Spinal cord (tissue), 9 donors: ENCODE measurements at regions not wholly inside any gene's neighbourhood (a gene's known extent, or its start where the extent isn't known, plus 50 kb on each side); places are given as distances from the start of the nearest gene placed in this dataset.

Experiments used
- DNase-seq, 6 donors: peaks; one replicate each; pipeline versions ENCODE4 v3.0.0 to v3.0.0-alpha.2; 2013 to 2015; ENCODE audit warnings: low spot score in 6 of 6, low read depth in 4 of 6
- H3K27ac ChIP-seq: one replicate; pipeline ENCODE4 v1.5.1; 2013; ENCODE audit warnings: low read depth, low read length, control low read depth
- H3K27me3 ChIP-seq: one replicate; pipeline ENCODE4 v1.6.1; 2013; ENCODE audit warnings: low read length; ENCODE audit not compliant: control insufficient read depth, insufficient read depth
- H3K36me3 ChIP-seq: one replicate; pipeline ENCODE4 v1.6.1; 2013; ENCODE audit warnings: low read length; ENCODE audit not compliant: control insufficient read depth, insufficient read depth
- H3K4me1 ChIP-seq: one replicate; pipeline ENCODE4 v1.6.1; 2013; ENCODE audit warnings: low read length; ENCODE audit not compliant: control insufficient read depth, insufficient read depth
- H3K4me3 ChIP-seq: one replicate; pipeline ENCODE4 v1.5.1; 2013; ENCODE audit warnings: low read depth, low read length, control low read depth
- H3K9me3 ChIP-seq: one replicate; pipeline ENCODE4 v1.6.1; 2013; ENCODE audit warnings: low read length; ENCODE audit not compliant: control insufficient read depth, insufficient read depth
- WGBS: methylation state at CpG from one replicate; pipeline ENCODE4 v1.1.5; 2013; ENCODE audit warnings: missing lambda C conversion rate; ENCODE audit not compliant: insufficient coverage; 5-methylcytosine and 5-hydroxymethylcytosine counted together
- donor health status: healthy.

DNA sequence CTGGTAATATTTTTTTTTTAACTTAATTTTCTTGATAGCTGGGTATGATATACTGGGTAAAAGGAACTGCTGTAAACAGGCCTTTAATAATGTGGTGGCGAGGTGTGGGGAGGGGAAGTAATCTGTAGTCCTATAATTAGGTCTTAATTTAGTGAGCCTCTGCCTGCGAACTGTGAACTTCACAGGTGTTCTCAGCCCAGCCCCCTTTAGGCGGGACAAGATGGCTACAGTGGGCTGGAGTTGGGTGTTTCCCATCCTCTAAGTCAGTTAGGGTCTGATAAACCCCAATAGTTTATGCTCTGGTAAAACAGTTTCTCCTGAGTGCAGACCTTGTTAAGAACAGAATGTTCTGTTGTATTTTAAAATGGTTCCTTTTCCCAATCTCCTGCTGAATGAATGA is 97.6 kb upstream of the SERP2 start:
- Histone ChIP-seq H3K27ac (no peak overlapping the region), H3K27me3 (no peaks in the 10 kb centered on the region), H3K9me3 (no peaks in the 10 kb centered on the region), H3K4me1 (peaks cover 6% of the 10 kb centered on the region), H3K36me3 (no peaks in the 10 kb centered on the region), H3K4me3 (no peak overlapping the region)
- WGBS: no CpG with 5 or more reads among the region's 3 CpGs
- DNase-seq: no peak

DNA sequence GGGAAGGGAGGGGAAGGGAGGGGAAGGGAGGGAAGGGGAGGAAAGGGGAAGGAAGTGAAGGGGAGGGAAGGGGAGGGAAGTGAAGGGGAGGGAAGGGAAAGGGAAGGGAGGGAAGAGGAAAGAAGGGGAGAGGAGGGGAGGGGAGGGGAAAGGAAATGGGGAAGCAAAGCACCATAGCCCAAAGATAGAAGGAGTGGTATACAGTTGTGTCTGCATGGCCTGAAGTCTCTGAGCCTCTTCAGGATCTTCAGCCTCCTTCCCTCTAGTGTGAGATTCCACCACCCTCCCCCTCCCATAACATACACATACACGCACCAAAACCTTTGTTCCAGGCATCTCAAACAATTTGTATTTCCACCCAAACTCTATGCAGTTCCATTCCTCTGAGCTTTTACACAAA is 96.2 kb upstream of the SERP2 start:
- Histone ChIP-seq H3K9me3 (no peaks in the 10 kb centered on the region), H3K4me1 (no peaks in the 10 kb centered on the region), H3K27ac (no peak overlapping the region), H3K4me3 (no peak overlapping the region), H3K36me3 (no peaks in the 10 kb centered on the region), H3K27me3 (no peaks in the 10 kb centered on the region)
- 92% methylated on average over 1 of the region's 1 CpG for WGBS
- no peak for DNase-seq

DNA sequence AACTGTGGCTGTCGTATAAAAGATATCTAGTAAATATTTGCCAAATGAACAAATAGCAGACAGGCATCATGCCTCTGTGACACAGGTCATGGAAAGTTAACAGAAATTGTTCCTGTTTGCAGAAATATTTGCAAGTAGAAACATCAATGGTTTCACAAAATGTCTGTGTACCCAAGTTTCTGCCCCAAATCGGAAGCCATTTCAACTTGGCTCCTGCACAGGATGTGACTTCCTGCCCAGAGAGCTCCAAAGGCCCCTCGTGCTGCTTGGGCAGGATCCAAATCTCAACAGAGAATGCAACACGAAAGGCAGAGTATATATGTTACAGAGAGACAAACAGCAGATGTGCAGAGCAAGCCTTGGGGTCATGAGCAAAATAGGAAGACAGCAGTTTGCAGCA is 95.5 kb upstream of the SERP2 start:
- Histone ChIP-seq H3K27me3 (no peaks in the 10 kb centered on the region), H3K27ac (no peak overlapping the region), H3K4me1 (no peaks in the 10 kb centered on the region), H3K9me3 (no peaks in the 10 kb centered on the region), H3K36me3 (no peaks in the 10 kb centered on the region), H3K4me3 (no peak overlapping the region)
- 36% methylated on average over 3 of the region's 4 CpGs for WGBS
- DNase-seq: no peak

DNA sequence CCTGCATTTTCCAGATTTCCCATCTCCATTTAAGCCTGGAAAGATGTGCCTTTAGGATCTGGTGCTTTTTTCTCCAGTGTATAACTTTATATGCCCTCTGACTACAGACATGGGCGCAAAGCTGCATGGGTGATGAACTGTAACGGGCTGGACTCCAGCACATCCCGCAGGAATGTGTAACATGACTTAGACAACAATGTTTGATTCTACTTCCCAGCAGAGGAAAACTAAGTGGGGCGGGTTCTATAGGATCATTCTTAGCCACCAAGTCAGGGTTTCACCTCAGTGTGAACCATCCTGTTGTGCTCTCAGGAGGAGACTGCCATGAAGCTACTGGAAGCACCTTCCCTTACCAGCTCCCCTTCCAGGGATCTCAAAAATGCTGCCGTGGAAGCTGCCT is 93.2 kb upstream of the SERP2 start:
- 100% methylated on average over 5 of the region's 5 CpGs for whole genome bisulfite sequencing

DNA sequence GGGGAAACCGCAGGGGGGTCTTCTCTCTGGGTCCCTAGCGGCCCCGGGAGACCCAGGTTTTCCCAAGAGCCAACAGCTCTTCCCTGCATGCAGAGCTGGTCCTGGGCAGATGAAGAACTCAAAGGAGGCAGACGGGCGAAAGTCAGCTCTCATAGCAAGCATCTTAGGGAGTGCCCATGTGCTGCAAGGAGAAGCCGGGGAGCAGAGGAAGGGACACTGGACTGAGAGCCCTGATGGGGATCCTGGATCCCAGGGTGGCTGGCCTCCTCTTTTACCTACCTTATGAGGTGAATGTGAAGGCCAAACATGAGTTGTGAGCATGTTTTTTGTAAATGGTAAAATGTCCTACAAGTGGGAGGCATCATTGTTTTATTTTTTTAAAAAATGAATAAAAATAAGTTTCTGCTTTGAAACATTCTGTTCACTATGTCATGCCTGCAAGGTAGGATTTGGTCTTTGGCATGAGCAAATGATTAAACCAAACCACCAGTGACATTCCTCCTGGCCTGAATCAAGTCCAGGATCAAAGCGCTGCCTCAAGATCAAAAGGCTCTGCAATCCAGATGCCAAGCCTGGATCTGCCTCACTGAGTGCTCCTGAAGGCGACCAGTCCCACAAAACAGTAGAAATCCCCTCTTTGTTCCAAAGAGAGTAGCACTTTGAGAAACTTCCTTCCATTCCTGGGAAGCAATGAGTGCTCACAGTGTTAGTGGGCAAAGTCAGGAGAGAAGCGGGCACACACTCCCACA is 92.2 kb upstream of the SERP2 start:
- no peak overlapping the region for H3K4me3 ChIP-seq
- 85% methylated on average over 9 of the region's 9 CpGs for WGBS
- H3K27ac ChIP-seq: no peak overlapping the region
- H3K27me3 ChIP-seq: no peaks in the 10 kb centered on the region
- no peak for DNase-seq
- H3K9me3 ChIP-seq: no peaks in the 10 kb centered on the region
- no peaks in the 10 kb centered on the region for H3K36me3 ChIP-seq
- no peaks in the 10 kb centered on the region for H3K4me1 ChIP-seq

More for the DNA sequence above, 93.2 kb upstream of the SERP2 start:
- Histone ChIP-seq H3K27me3 (no peaks in the 10 kb centered on the region), H3K36me3 (no peaks in the 10 kb centered on the region), H3K27ac (no peak overlapping the region), H3K9me3 (no peaks in the 10 kb centered on the region), H3K4me3 (no peak overlapping the region), H3K4me1 (no peaks in the 10 kb centered on the region)
- DNase-seq: no peak

DNA sequence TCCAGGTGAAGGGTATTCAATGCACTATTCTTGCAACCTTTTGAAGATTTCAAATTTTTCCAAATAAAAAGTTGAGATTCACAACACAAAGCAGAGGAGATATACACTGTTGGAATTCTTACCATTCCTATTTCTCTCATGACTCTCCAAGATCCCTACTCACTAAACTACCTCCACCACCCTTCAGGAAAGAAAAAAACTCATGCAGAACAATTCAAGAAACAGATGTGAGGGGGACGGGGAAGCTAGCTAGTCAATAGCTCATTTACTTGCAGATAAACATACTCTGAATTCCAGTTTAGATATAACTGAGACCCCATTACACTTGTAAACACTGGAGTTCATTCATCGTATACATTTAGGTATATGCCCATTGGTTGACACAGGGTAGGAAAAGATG is 90.0 kb upstream of the SERP2 start:
- H3K4me3 ChIP-seq: no peak overlapping the region
- no peaks in the 10 kb centered on the region for H3K4me1 ChIP-seq
- H3K36me3 ChIP-seq: no peaks in the 10 kb centered on the region
- WGBS: no CpG with 5 or more reads among the region's 2 CpGs
- no peak overlapping the region for H3K27ac ChIP-seq
- no peaks in the 10 kb centered on the region for H3K9me3 ChIP-seq
- no peaks in the 10 kb centered on the region for H3K27me3 ChIP-seq
- DNase-seq: no peak

DNA sequence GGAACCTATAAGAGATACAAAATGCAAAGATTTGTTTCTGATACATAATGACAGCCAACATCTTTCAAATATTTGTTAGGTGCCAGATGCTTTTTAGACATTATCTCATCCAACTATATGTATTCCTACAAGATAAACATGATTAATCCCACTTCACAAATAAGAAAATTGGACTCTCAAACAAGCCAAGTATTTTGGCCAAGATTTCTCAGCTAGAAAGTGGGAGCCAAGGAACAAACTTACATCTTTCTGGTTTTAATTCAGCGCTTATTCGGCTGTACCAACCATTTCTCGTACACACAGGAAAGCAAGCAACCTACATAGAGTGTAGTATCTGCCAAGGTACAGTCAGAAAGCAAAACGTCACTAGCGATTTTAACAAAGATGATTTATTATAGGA is 85.7 kb upstream of the SERP2 start:
- no peaks in the 10 kb centered on the region for H3K27me3 ChIP-seq

DNA sequence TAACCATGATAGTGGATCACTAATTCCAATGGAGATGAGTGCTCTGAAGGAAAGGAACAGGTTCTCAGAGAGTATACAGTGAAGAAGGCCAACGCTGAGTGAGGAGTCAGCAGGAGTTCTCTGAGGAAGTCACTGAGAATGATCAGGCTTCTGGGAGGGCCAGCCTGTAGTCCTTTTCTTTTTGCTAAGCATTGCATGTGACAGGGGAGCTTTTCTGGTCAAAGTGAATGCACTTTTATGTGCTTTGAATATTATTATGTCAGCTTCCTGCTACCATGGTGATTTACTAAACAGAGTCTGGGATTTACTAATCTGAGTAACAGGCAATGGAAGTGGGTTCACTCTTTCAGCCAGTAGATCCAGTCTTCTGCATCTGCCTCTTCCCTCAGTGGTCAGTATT is 81.1 kb upstream of the SERP2 start:
- Histone ChIP-seq H3K27me3 (no peaks in the 10 kb centered on the region), H3K27ac (no peak overlapping the region), H3K9me3 (no peaks in the 10 kb centered on the region), H3K4me1 (peaks cover 3% of the 10 kb centered on the region), H3K36me3 (no peaks in the 10 kb centered on the region), H3K4me3 (no peak overlapping the region)
- WGBS: 33% methylated on average over 1 of the region's 1 CpG
- peak in 1 of 6 donors; percentile 35 for DNase-seq

More for the DNA sequence above, 85.7 kb upstream of the SERP2 start:
- Histone ChIP-seq H3K27ac (no peak overlapping the region), H3K36me3 (no peaks in the 10 kb centered on the region), H3K9me3 (no peaks in the 10 kb centered on the region), H3K4me3 (no peak overlapping the region), H3K4me1 (no peaks in the 10 kb centered on the region)
- 87% methylated on average over 2 of the region's 5 CpGs for WGBS
- DNase-seq: no peak

DNA sequence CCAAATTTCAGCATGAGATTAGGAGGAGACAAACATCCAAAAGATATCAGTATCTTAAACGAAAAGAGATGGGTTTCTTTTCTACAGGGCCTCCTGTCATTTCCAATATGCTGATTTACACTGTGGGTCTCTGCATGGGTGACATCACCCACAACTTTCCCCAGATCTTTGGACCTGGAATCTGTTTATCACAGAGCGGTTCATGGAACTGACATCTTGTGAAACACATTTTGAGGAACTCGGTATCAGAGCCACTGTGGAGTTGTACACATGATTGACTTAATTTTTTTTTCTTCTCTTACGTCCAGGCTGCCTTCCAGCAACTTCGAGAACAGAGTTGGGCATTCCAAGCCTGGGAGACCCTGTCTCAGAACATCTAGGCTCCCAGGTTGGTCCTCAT is 80.2 kb upstream of the SERP2 start:
- Histone ChIP-seq H3K4me3 (no peak overlapping the region), H3K27me3 (no peaks in the 10 kb centered on the region), H3K27ac (no peak overlapping the region), H3K4me1 (peaks cover 3% of the 10 kb centered on the region), H3K36me3 (no peaks in the 10 kb centered on the region), H3K9me3 (no peaks in the 10 kb centered on the region)
- no peak for DNase-seq
- WGBS: 100% methylated on average over 4 of the region's 5 CpGs

DNA sequence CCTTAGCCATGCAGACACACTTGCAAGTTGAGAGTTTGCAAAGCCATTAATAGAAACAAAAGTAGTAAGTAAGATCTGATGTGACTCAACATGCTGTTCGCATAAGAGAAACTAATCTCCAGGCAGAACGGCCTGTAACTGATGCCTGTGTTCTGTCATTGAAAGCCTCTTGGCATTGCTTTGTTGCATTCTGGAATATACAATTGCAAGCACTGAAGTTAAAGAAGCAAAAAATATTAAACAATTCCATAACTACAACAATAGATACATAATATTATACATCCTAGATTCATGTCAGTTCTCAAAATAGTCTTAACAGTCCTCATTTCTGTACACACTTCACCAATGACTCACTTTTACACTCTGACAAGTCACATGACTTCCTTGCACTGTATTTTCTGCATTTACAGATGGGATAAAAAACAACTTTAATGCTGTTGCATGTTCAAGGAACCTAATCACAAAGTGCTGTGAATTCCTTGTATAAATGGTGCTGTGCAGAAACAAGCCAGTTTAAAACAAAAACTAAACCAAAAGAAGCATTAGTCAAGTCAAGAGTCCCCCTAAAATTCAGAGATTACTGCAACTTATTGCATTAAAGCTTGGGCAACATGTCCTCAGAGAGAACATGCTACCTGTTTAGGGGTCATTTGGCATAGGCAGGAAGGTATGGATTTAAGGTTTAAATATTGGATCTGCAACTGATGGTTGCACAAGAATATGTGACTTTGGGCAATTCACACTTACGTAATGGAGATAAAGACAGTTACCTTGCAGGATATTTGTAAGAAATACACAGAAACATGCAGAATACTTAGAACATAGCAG is 79.5 kb upstream of the SERP2 start:
- H3K36me3 ChIP-seq: no peaks in the 10 kb centered on the region
- no peak overlapping the region for H3K4me3 ChIP-seq
- no CpG with 5 or more reads among the region's 3 CpGs for WGBS
- no peak for DNase-seq
- no peaks in the 10 kb centered on the region for H3K9me3 ChIP-seq
- no peak overlapping the region for H3K27ac ChIP-seq
- no peaks in the 10 kb centered on the region for H3K27me3 ChIP-seq
- peaks cover 3% of the 10 kb centered on the region for H3K4me1 ChIP-seq
